Esophagus muscularis mucosa (tissue), 4 donors: ENCODE measurements at regions not wholly inside any gene's neighbourhood (a gene's known extent, or its start where the extent isn't known, plus 50 kb on each side); places are given as distances from the start of the nearest gene placed in this dataset.

ENCODE experiments used
- CTCF ChIP-seq, 3 experiments: fragments of 200-600 bp in 2 of 3; fragments of 450-650 bp in 1 of 3; sonication (generic) in 2 of 3; IDR thresholded peaks; one replicate each; pipeline ENCODE4 v1.5.1; 2017 to 2019; ENCODE audit warnings: antibody characterized with exemption in 3 of 3, mild to moderate bottlenecking in 2 of 3, moderate library complexity in 1 of 3
- EP300 ChIP-seq: sonication (generic); formaldehyde crosslinking; IDR thresholded peaks from one replicate; pipeline ENCODE4 v1.6.1; 2017; ENCODE audit warnings: antibody characterized with exemption
- POLR2A ChIP-seq: fragments of 450-650 bp; IDR thresholded peaks from one replicate; pipeline ENCODE4 v1.6.1; 2017; ENCODE audit warnings: antibody characterized with exemption, moderate library complexity, mild to moderate bottlenecking, low read depth

DNA sequence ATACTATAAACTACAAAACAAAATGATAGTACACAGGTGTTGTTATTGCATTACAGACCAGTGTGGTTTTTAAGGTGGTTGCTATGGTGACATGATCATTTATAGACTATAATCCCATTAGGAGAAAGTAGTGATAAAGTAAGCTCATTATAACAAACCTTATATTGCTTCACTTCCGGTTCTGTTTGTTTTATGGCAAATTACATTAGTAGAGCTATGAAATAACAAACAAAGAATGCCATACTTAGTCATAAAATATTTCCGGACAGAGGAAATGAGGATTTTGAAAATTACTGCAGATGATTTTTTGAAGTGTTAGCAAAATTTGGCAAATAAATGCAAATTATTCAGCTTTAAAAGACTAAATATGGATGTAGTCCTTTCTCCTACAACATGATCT, 640.4 kb upstream of the ARPP21 start:
- TF ChIP-seq POLR2A (no peak), CTCF (IDR thresholded peaks at IDR 0.05) (no peak), EP300 (no peak)
